Effector memory CD8-positive, alpha-beta T cell (primary cell): ENCODE measurements at regions not wholly inside any gene's neighbourhood (a gene's known extent, or its start where the extent isn't known, plus 50 kb on each side); places are given as distances from the start of the nearest gene placed in this dataset.

ENCODE experiments used
- ATAC-seq: fragments of 150-1000 bp; cut with Tn5 transposase; replicated peaks from 2 replicates; pipeline ENCODE4 v1.10.0; 2021; ENCODE audit warnings: mild to moderate bottlenecking, moderate library complexity
- DNase-seq, 3 experiments: peaks; one replicate each; pipeline ENCODE4 v3.0.0; 2021
- H3K27ac Mint-ChIP-seq, 2 donors: one replicate each; pipeline ENCODE4 v1.8.0; 2022; ENCODE audit warnings: mild to moderate bottlenecking in 2 of 2, mixed read lengths in 2 of 2, moderate library complexity in 2 of 2
- H3K27me3 Mint-ChIP-seq, 2 donors: one replicate each; pipeline ENCODE4 v1.8.0; 2022; ENCODE audit warnings: mixed read lengths in 2 of 2
- H3K36me3 Mint-ChIP-seq: one replicate; pipeline ENCODE4 v1.8.0; 2022; ENCODE audit warnings: mild to moderate bottlenecking, moderate library complexity, mixed read lengths; ENCODE audit not compliant: insufficient read depth
- H3K4me1 Mint-ChIP-seq, 2 donors: one replicate each; pipeline ENCODE4 v1.8.0; 2022; ENCODE audit warnings: low read depth in 2 of 2, mixed read lengths in 2 of 2
- H3K4me3 Mint-ChIP-seq, 2 donors: one replicate each; pipeline ENCODE4 v1.8.0; 2022; ENCODE audit warnings: mild to moderate bottlenecking in 2 of 2, mixed read lengths in 2 of 2, moderate library complexity in 2 of 2
- H3K9me3 Mint-ChIP-seq, 2 donors: one replicate each; pipeline ENCODE4 v1.8.0; 2022; ENCODE audit warnings: mixed read lengths in 2 of 2

DNA sequence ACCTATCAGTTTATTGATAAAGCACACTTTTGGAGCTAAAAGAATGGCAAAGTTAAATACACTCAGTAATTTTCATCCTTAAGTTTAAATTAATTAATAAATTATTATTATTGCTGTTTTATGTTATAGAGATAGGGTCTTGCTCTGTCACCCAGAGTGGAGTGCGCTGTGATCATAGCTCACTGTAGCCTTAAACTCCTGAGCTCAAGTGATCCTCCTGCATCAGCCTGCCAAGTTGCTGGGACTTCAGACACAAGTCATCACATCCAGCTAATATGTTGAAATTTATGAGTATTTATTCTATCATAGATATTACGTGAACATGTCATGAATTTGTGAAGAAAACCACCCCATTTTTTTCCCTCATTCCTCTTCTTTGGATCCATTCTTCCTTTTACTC is 64.2 kb downstream of the GJA1 start:
- H3K27ac Mint-ChIP-seq = no peak overlapping the region
- H3K36me3 Mint-ChIP-seq = no peaks in the 10 kb centered on the region
- no peak overlapping the region for H3K4me3 Mint-ChIP-seq
- H3K4me1 Mint-ChIP-seq = no peaks in the 10 kb centered on the region
- peaks cover 0 to 3% of the 10 kb centered on the region in 2 donors for H3K9me3 Mint-ChIP-seq
- no peak for DNase-seq
- no peak for ATAC-seq
- H3K27me3 Mint-ChIP-seq = no peaks in the 10 kb centered on the region

DNA sequence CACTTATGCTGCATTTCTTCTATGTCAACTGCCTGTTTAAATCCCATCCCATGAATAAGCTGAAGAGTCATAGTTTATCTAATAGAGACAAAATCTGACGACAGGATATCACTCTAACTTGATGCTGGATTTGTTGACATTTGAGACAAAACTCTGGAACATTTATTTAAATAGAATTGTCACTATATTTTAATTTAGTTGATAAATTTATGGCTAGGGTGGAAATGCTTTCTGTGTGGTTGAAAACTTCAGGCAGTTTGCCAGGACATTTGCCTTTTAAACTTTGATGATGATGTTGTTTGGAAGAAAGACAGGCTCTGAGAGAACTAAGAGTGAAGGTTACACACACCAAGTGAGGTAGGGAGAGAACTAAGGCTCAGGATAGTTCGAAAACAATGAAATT is 68.1 kb downstream of the GJA1 start:
- H3K27ac Mint-ChIP-seq = no peak overlapping the region
- no peak overlapping the region for H3K4me3 Mint-ChIP-seq
- peaks cover 0 to 3% of the 10 kb centered on the region in 2 donors for H3K9me3 Mint-ChIP-seq
- H3K27me3 Mint-ChIP-seq = no peaks in the 10 kb centered on the region
- H3K4me1 Mint-ChIP-seq = no peaks in the 10 kb centered on the region
- no peaks in the 10 kb centered on the region for H3K36me3 Mint-ChIP-seq
- DNase-seq (no peak), ATAC-seq (no peak)

DNA sequence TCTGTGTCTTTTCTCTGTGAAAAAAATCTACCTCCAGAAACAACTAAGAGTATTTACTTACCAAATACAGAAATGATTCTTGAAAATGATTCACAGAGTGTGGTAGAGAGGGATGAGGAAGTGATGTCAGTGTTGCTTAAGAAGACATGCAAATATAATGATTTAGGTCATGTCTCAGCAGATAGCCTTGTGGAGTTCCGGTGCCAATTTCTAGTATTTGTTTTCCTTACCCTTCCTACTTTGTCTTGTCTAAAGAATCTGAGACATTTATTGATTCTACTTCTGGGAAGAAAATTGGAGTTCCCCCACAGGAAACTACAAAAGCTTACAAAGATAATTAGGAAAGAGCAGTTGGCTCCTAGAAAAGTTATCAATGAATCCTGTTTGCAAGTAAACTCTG is 68.8 kb downstream of the GJA1 start:
- H3K27me3 Mint-ChIP-seq = no peaks in the 10 kb centered on the region
- H3K9me3 Mint-ChIP-seq = peaks cover 0 to 3% of the 10 kb centered on the region in 2 donors
- H3K4me3 Mint-ChIP-seq = no peak overlapping the region
- no peaks in the 10 kb centered on the region for H3K4me1 Mint-ChIP-seq
- ATAC-seq (no peak), DNase-seq (no peak)
- H3K36me3 Mint-ChIP-seq = no peaks in the 10 kb centered on the region
- no peak overlapping the region for H3K27ac Mint-ChIP-seq

DNA sequence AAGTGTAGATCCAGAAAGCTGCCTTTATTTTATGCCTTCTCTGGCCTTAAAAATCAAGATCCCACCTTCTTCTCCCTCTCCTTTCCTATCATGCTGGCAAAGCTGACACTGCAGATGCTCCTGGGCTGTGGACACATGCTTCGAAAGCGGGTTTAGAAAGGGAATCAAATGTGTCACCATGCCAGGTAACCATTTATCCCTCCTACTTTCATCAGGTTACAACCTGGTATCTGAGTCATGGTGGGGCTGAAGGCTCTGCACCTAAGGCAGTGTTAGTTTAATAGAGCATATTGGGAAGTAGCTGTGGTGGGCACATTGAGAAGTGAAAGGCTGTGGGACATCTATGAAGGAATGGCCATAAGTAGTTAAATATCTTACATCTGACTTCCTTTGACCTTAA is 69.8 kb downstream of the GJA1 start:
- Mint-ChIP-seq H3K4me3 (no peak overlapping the region), H3K4me1 (no peaks in the 10 kb centered on the region)
- no peak for DNase-seq

DNA sequence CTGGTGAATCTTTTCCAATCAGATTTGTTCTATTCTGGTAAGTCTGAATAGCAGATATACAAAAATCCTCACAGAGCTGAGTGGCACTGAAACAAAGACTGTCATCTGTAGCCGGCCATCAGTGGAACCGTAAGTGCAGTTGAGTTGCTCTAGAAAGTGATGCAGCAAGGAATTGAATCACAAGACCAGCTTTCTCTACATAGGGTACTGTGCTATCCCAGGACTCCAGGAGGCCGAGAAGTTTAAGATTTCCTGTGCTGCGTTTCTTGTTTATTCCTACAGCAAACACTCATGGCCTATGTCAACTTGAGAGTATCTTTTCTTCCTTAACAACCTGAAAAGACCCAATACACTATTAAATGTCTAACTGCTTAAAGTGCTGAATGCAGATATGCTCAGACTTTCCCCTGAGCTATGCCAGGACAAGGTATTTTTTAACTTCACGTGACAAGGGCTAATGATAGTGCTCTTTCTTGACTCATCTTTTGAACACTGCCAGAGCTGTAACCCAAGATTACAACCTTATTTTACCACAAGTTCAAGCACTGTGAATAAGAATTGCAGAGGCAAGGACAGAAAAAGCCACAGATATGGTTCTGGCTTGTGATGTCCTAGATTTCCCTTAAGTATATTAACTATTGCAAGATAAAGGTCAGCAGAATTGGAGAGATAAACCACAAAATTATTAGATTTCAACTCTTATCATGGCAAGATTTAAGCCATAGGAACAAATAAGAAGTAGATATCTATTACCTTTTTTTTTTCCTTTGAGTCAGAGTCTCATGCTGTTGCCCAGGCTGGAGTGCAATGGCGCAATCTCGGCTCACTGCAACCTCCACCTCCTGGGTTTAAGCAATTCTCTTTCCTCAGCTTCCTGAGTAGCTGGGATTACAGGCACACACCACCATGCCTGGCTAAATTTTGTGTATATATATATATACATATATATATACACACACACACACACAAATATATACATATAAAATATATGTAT is 71.6 kb downstream of the GJA1 start:
- ATAC-seq = no peak
- DNase-seq = no peak

More for the DNA sequence above, 69.8 kb downstream of the GJA1 start:
- no peaks in the 10 kb centered on the region for H3K27me3 Mint-ChIP-seq
- no peaks in the 10 kb centered on the region for H3K36me3 Mint-ChIP-seq
- H3K9me3 Mint-ChIP-seq = peaks cover 0 to 3% of the 10 kb centered on the region in 2 donors
- no peak overlapping the region for H3K27ac Mint-ChIP-seq
- no peak for ATAC-seq

DNA sequence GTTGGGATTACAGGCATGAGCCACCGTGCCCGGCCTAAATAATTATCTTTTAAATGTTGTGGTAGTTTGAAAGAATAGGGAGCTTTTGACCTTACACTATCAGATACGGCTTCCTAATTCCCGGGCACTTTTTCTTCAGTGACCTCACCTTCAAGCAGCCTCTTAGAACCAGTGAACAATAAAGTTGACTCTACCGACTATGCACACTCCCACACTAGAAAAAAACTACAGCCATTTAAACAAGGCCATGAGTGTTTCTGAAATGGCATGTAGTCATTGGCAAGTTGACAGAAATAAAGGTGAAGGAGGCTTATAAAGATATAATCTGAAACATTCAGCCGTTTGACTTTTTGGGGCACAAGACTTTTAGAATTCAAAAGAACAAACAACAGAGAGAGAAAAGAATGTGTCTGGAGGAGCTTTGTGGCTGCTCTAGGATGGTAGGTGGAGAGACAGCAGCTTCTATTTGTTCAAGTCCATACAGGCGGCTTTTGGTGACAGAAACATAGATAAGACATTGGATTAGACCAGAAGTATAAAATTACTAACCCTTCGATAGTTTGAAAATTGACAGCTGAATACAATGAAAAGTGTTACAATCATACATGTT is 75.2 kb downstream of the GJA1 start:
- H3K27ac Mint-ChIP-seq = no peak overlapping the region
- H3K9me3 Mint-ChIP-seq = no peaks in the 10 kb centered on the region
- no peaks in the 10 kb centered on the region for H3K36me3 Mint-ChIP-seq
- ATAC-seq (no peak), DNase-seq (no peak)
- H3K4me3 Mint-ChIP-seq = no peak overlapping the region
- no peaks in the 10 kb centered on the region for H3K4me1 Mint-ChIP-seq
- no peaks in the 10 kb centered on the region for H3K27me3 Mint-ChIP-seq

More for the DNA sequence above, 71.6 kb downstream of the GJA1 start:
- H3K36me3 Mint-ChIP-seq = no peaks in the 10 kb centered on the region
- no peak overlapping the region for H3K4me3 Mint-ChIP-seq
- H3K27ac Mint-ChIP-seq = no peak overlapping the region
- no peaks in the 10 kb centered on the region for H3K27me3 Mint-ChIP-seq
- H3K4me1 Mint-ChIP-seq = no peaks in the 10 kb centered on the region
- H3K9me3 Mint-ChIP-seq = no peaks in the 10 kb centered on the region

DNA sequence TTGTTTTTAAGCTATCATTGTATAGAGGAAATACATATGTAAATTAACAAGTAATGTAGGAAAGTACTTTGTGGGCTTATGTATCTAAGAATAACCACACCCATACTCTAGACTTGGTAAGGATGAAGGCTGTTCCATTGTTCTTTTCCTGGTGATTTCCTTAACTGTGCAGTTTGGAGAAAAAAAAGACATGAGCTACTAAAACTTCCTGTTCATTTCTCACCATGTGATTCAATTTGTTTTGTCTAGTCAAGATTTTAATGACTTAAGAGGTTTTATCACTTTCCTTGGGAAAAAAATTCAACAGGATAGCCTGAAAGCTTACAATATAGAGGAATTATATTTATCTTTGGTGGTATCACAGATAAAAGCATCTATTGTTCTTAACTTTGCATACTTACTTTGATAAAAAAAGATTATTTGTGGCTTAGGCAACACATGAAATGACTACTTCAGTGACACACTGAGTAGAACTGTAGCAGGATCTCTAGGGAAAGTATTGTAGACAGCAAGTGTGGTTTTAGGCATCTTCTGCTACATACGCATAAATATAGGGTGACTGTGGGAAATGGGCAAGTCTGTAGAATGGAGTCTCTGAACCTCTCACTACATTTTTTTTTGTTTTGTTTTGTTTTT is 80.3 kb downstream of the GJA1 start:
- Mint-ChIP-seq H3K27me3 (no peaks in the 10 kb centered on the region), H3K27ac (no peak overlapping the region), H3K9me3 (no peaks in the 10 kb centered on the region), H3K4me3 (no peak overlapping the region), H3K36me3 (no peaks in the 10 kb centered on the region), H3K4me1 (no peaks in the 10 kb centered on the region)
- DNase-seq = no peak
- no peak for ATAC-seq

DNA sequence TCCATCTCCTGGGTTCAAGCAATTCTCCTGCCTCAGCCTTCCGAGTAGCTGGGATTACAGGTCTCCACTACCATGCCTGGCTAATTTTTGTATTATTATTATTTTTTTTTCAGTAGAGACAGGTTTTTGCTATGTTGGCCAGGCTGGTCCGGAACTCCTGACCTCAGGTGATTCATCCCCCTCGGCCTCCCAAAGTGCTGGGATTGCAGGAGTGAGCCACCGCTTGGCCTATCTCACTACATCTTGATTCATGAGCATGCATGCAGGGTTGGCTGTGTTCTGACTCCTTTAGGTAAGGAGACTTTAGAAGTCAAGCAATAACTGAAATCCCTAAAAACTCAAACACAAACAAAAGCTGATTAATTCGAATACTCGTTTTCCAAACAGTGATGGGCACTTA is 80.9 kb downstream of the GJA1 start:
- H3K9me3 Mint-ChIP-seq = no peaks in the 10 kb centered on the region
- no peaks in the 10 kb centered on the region for H3K27me3 Mint-ChIP-seq
- DNase-seq = no peak
- H3K4me1 Mint-ChIP-seq = no peaks in the 10 kb centered on the region
- no peak overlapping the region for H3K27ac Mint-ChIP-seq
- ATAC-seq = no peak
- H3K36me3 Mint-ChIP-seq = no peaks in the 10 kb centered on the region
- no peak overlapping the region for H3K4me3 Mint-ChIP-seq

DNA sequence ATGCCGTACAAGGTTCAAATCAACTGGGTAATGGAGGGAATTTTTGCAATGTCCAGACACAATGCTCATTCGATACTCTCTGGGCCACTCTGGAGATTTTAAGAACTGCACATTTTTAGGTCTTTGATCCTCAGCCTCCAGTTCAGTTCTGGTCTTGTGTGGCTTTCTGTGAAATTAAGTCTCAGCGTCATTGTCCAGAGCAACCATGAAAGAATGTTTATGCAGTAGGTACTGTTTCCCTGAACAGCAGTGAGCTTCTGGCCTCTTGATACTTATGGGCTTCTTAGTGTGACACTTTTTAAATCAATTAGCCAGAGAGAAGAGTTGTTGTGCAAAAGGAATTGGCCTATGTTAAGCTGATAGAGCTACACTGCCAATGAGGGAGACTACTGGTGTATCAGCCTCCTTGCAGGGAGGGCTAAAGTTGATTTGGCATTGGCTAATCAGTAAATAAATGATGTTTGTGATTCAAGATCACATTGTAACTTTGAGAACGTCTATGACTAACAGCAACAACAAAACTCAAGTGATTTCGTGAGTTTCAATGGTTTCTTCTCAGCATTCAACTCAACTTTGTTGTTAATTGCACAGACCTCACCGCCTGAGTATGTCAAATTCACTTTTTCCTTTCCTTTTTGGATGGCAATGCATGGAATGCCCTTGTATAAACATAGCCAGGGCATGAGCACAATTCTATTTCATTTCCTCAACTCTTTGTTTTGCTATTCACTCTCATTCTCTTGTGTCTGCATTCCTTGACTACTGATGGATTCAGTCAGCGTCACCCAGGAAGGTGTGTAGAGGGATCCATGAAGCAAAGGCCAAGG is 85.1 kb downstream of the GJA1 start:
- H3K27me3 Mint-ChIP-seq = no peaks in the 10 kb centered on the region
- no peaks in the 10 kb centered on the region for H3K9me3 Mint-ChIP-seq
- no peaks in the 10 kb centered on the region for H3K36me3 Mint-ChIP-seq
- DNase-seq (no peak), ATAC-seq (no peak)
- H3K27ac Mint-ChIP-seq = no peak overlapping the region
- no peaks in the 10 kb centered on the region for H3K4me1 Mint-ChIP-seq
- H3K4me3 Mint-ChIP-seq = no peak overlapping the region

DNA sequence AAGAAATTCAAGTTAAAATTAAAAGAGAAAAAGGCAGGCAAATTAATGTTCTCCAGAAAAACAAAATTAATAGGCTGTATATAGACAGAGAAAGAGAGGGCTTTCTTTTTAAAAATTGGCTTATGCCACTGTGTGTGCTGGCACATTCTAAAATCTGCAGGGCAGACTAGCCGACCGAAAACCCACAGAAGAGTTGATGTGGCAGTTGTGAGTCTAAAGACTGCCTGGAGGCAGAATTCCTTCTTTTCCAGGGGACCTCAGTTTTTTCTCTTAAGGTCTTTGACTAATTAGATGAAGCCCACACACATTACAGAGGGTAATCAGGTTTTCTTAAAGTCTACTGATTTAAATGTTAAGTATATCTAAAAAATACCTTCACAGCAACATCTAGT is 85.7 kb downstream of the GJA1 start:
- Mint-ChIP-seq H3K9me3 (no peaks in the 10 kb centered on the region), H3K36me3 (no peaks in the 10 kb centered on the region), H3K4me3 (no peak overlapping the region), H3K4me1 (no peaks in the 10 kb centered on the region), H3K27me3 (no peaks in the 10 kb centered on the region), H3K27ac (no peak overlapping the region)
- DNase-seq (no peak), ATAC-seq (no peak)

DNA sequence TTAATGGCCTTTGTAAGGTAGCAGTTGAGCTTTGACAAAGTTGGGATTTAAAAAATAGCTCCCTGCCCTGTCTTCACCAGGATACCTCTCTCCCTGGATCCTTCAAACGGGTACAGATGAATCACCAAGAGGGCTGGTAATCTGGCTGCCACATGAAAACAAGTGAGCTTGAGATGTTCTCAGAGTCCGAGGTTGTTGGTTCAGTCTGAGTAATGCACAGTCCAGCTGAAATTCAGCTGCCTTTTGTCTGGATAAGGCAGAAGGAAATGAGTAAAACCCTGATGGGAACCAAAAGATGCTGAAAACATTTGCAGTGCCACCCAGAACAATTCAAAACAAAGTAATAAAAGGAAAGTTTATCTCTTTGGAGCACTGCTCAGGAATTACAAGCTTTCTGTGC is 86.8 kb downstream of the GJA1 start:
- Mint-ChIP-seq H3K27me3 (no peaks in the 10 kb centered on the region), H3K9me3 (no peaks in the 10 kb centered on the region), H3K27ac (no peak overlapping the region), H3K4me1 (no peaks in the 10 kb centered on the region), H3K36me3 (no peaks in the 10 kb centered on the region), H3K4me3 (no peak overlapping the region)
- ATAC-seq (no peak), DNase-seq (no peak)

DNA sequence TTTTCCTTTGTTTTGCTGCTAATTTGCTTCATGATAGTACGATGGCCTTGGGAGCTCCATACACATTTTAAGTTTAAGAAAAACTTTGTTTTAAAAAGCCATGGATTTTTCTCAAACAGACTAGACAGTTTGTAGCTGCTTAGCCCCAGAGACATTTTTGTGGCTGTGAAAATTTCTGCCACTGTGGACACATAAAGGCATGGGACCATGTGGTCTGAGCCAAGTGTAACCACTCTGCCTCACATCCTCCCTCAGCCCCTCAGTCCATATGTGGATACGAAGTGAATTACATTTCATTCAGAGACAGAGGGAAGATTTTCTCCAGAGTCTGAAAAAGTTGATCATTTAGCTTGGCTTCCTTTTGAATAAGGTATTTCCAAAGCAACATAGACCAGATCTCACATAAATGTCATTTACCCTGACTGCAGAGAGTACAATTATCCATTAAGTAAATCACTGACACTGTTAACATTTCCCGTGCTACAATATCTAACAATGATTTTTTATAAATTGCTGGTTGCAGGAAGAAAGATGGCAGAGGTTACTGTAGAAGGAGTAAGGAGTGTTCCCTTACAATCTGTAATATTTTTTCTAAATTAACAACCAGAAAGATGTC is 87.4 kb downstream of the GJA1 start:
- no peaks in the 10 kb centered on the region for H3K36me3 Mint-ChIP-seq
- H3K27me3 Mint-ChIP-seq = no peaks in the 10 kb centered on the region
- H3K9me3 Mint-ChIP-seq = no peaks in the 10 kb centered on the region
- ATAC-seq = no peak
- no peak overlapping the region for H3K4me3 Mint-ChIP-seq
- no peak for DNase-seq
- no peaks in the 10 kb centered on the region for H3K4me1 Mint-ChIP-seq
- no peak overlapping the region for H3K27ac Mint-ChIP-seq

DNA sequence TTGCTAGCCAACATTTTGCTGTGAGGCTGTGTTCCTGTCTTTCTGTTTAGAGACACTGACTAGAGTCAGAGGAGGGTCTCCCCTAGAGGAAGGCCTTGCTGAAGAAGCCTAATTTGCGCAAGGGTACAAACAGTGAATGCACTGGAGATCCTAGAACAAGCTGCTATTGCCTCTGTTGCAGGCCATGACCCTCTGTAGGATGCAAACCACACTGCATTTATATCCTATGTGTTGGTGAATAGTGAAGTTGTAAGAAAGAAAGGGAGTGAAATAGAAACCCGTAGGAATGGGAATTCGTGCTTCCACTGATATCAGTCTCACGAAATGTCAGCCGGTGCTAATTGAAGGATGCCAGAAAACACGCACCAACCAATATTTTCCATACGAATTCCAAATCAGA is 88.2 kb downstream of the GJA1 start:
- no peak for ATAC-seq
- H3K4me3 Mint-ChIP-seq = no peak overlapping the region
- H3K36me3 Mint-ChIP-seq = no peaks in the 10 kb centered on the region
- no peaks in the 10 kb centered on the region for H3K4me1 Mint-ChIP-seq
- no peak overlapping the region for H3K27ac Mint-ChIP-seq
- H3K9me3 Mint-ChIP-seq = no peaks in the 10 kb centered on the region
- no peak for DNase-seq
- H3K27me3 Mint-ChIP-seq = no peaks in the 10 kb centered on the region
